ENCODE measurements at regions not wholly inside any gene's neighbourhood (a gene's known extent, or its start where the extent isn't known, plus 50 kb on each side); places are given as distances from the start of the nearest gene placed in this dataset.
"Not testable (repeated sequence)": the region's sequence is repeated elsewhere in the genome, so short reads cannot be mapped to it uniquely, and the experiment has no call there.

GRCh38 chr9:126068534-126069230, 257.9 kb upstream of the MVB12B start:
- TF ChIP-seq, protein P1, sequence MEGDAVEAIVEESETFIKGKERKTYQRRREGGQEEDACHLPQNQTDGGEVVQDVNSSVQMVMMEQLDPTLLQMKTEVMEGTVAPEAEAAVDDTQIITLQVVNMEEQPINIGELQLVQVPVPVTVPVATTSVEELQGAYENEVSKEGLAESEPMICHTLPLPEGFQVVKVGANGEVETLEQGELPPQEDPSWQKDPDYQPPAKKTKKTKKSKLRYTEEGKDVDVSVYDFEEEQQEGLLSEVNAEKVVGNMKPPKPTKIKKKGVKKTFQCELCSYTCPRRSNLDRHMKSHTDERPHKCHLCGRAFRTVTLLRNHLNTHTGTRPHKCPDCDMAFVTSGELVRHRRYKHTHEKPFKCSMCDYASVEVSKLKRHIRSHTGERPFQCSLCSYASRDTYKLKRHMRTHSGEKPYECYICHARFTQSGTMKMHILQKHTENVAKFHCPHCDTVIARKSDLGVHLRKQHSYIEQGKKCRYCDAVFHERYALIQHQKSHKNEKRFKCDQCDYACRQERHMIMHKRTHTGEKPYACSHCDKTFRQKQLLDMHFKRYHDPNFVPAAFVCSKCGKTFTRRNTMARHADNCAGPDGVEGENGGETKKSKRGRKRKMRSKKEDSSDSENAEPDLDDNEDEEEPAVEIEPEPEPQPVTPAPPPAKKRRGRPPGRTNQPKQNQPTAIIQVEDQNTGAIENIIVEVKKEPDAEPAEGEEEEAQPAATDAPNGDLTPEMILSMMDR (IDR thresholded peaks at IDR 0.05; ENCODE audit: low read depth, low read length): no peak
- no peak overlapping the region for H3K4me3 ChIP-seq (ENCODE audit: low read depth, low read length)
- no peak for DNase-seq (ENCODE audit: low read depth, low spot score)
- in situ Hi-C loops (cut with HindIII; ENCODE audit: low sequenced_read_pairs): no loop called here

DNA sequence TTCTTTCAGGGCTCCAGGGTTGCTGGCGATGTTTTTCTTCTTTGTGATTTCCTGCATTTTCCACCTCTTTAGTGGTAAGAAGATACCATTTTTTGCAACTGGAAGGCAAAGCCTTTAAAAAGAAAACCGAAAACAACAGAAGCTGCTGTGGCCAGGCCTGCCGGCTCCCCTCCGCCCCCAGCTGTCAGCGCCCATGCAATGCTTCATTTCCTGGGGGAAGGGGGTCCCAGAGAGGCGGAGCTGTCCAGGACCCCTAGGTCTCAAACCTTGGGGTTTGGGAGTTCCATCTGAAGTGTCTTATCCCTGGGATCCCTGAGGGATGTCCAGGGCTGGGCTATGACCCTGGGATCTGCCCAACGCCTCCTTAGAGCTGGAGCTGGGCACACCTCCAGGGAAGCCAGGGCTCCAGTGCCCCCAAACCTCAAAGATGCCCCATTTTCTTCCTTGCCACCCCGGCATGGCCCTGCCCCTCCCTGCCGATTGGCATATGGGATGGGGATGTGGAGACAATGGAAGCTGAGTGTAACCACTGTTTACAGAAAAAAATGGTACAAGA, 257.2 kb upstream of the MVB12B start:
- H3K4me3 ChIP-seq (ENCODE audit: low read depth, low read length): no peak overlapping the region
- TF ChIP-seq, protein P1 (IDR thresholded peaks at IDR 0.05; ENCODE audit: low read depth, low read length): no peak
- in situ Hi-C loops (cut with HindIII; ENCODE audit: low sequenced_read_pairs): no loop called here
- no peak for DNase-seq (ENCODE audit: low read depth, low spot score)

- DNase-seq (ENCODE audit: low read depth, low spot score): no peak
- in situ Hi-C loops (cut with HindIII; ENCODE audit: low sequenced_read_pairs): no loop called here
- no peak overlapping the region for H3K4me3 ChIP-seq (ENCODE audit: low read depth, low read length)
- TF ChIP-seq, protein P1 (IDR thresholded peaks at IDR 0.05; ENCODE audit: low read depth, low read length): no peak
These were observed 256.5 kb upstream of the MVB12B start for GRCh38 chr9:126070058-126070655.

- TF ChIP-seq, protein P1 (IDR thresholded peaks at IDR 0.05; ENCODE audit: low read depth, low read length): no peak
- no peak overlapping the region for H3K4me3 ChIP-seq (ENCODE audit: low read depth, low read length)
- in situ Hi-C loops (cut with HindIII; ENCODE audit: low sequenced_read_pairs): no loop called here
- no peak for DNase-seq (ENCODE audit: low read depth, low spot score)
These were observed 255.4 kb upstream of the MVB12B start for GRCh38 chr9:126071076-126071750.

DNA sequence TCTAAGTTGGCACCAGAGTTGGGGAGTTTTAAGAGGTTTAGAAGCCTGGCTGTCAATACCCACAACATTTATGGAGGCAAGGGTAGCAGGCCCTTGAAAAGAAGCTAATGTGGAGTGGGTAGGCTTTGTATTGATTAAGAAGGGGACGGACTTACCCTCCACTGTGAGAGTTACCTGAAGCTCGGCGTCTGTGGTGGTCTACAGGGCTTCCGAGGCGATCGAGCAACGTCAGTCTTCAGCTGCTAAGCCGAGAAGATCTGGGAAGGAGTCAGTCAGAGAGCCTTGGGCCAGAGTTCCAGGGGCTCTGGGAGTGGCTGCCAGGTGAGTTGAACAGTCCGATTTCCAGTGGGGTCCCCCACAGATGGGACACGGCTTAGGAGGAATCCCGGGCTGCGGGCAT, 249.0 kb upstream of the MVB12B start:
- in situ Hi-C loops (cut with HindIII; ENCODE audit: low sequenced_read_pairs); DNase-seq (ENCODE audit: low read depth, low spot score); H3K4me3 ChIP-seq (ENCODE audit: low read depth, low read length): not testable (repeated sequence)

GRCh38 chr9:126080641-126081040, 246.0 kb upstream of the MVB12B start:
- no peak overlapping the region for H3K4me3 ChIP-seq (ENCODE audit: low read depth, low read length)
- no peak for DNase-seq (ENCODE audit: low read depth, low spot score)
- in situ Hi-C loops (cut with HindIII; ENCODE audit: low sequenced_read_pairs): no loop called here
- TF ChIP-seq, protein P1 (IDR thresholded peaks at IDR 0.05; ENCODE audit: low read depth, low read length): no peak

- DNase-seq (ENCODE audit: low read depth, low spot score): no peak
- in situ Hi-C loops (cut with HindIII; ENCODE audit: low sequenced_read_pairs): no loop called here
- TF ChIP-seq, protein P1 (IDR thresholded peaks at IDR 0.05; ENCODE audit: low read depth, low read length): no peak
- no peak overlapping the region for H3K4me3 ChIP-seq (ENCODE audit: low read depth, low read length)
These were observed 244.9 kb upstream of the MVB12B start for GRCh38 chr9:126081746-126082145.

Data from astrocyte of the spinal cord (primary cell).